Activated T-cell treated with anti-CD3 and anti-CD28 coated beads, Interleukin-2, amount 50 U/mL, for 24 hours (primary cell): ENCODE measurements at regions not wholly inside any gene's neighbourhood (a gene's known extent, or its start where the extent isn't known, plus 50 kb on each side); places are given as distances from the start of the nearest gene placed in this dataset.
"Not testable (repeated sequence)": the region's sequence is repeated elsewhere in the genome, so short reads cannot be mapped to it uniquely, and the experiment has no call there.

Experiments
- DNase-seq: peaks from one replicate; pipeline ENCODE4 v3.0.0-alpha.2; 2020
- H3K27ac Mint-ChIP-seq: 2 replicates; pipeline ENCODE4 v1.8.0; 2020; ENCODE audit warnings: mild to moderate bottlenecking, mixed read lengths
- H3K27me3 Mint-ChIP-seq: 2 replicates; pipeline ENCODE4 v1.8.0; 2020; ENCODE audit warnings: mixed read lengths
- H3K36me3 Mint-ChIP-seq: 2 replicates; pipeline ENCODE4 v1.8.0; 2020; ENCODE audit warnings: low read depth, mixed read lengths
- H3K4me1 Mint-ChIP-seq: 2 replicates; pipeline ENCODE4 v1.8.0; 2020; ENCODE audit warnings: low read depth, mixed read lengths
- H3K4me3 Mint-ChIP-seq: 2 replicates; pipeline ENCODE4 v1.8.0; 2020; ENCODE audit warnings: mild to moderate bottlenecking, moderate library complexity, mixed read lengths
- H3K9me3 Mint-ChIP-seq: 2 replicates; pipeline ENCODE4 v1.8.0; 2020; ENCODE audit warnings: mixed read lengths

GRCh38 chr21:22762463-22762862 is 1764.3 kb downstream of the NCAM2 start:
- no peak for DNase-seq
- no peaks in the 10 kb centered on the region for H3K36me3 Mint-ChIP-seq
- H3K9me3 Mint-ChIP-seq: peaks cover 2% of the 10 kb centered on the region
- H3K27ac Mint-ChIP-seq: no peak overlapping the region
- H3K4me1 Mint-ChIP-seq: peaks cover 1% of the 10 kb centered on the region
- no peaks in the 10 kb centered on the region for H3K27me3 Mint-ChIP-seq
- no peak overlapping the region for H3K4me3 Mint-ChIP-seq

- peaks cover 1% of the 10 kb centered on the region for H3K4me1 Mint-ChIP-seq
- no peak for DNase-seq
- H3K4me3 Mint-ChIP-seq: no peak overlapping the region
- H3K27ac Mint-ChIP-seq: no peak overlapping the region
- no peaks in the 10 kb centered on the region for H3K27me3 Mint-ChIP-seq
- no peaks in the 10 kb centered on the region for H3K36me3 Mint-ChIP-seq
- peaks cover 2% of the 10 kb centered on the region for H3K9me3 Mint-ChIP-seq
Observed at GRCh38 chr21:22763442-22763841, 1765.2 kb downstream of the NCAM2 start.

GRCh38 chr21:22764222-22764621 is 1766.0 kb downstream of the NCAM2 start:
- Mint-ChIP-seq H3K4me3 (no peak overlapping the region), H3K36me3 (no peaks in the 10 kb centered on the region), H3K27ac (no peak overlapping the region), H3K9me3 (peaks cover 2% of the 10 kb centered on the region), H3K27me3 (no peaks in the 10 kb centered on the region), H3K4me1 (no peaks in the 10 kb centered on the region)
- DNase-seq: no peak

GRCh38 chr21:22791376-22791775 is 1793.2 kb downstream of the NCAM2 start:
- Mint-ChIP-seq H3K36me3 (no peaks in the 10 kb centered on the region), H3K27ac (no peak overlapping the region), H3K4me3 (no peak overlapping the region), H3K27me3 (no peaks in the 10 kb centered on the region), H3K4me1 (no peaks in the 10 kb centered on the region), H3K9me3 (no peaks in the 10 kb centered on the region)
- no peak for DNase-seq

GRCh38 chr21:22791986-22792560 is 1793.9 kb downstream of the NCAM2 start:
- no peaks in the 10 kb centered on the region for H3K4me1 Mint-ChIP-seq
- no peak overlapping the region for H3K27ac Mint-ChIP-seq
- H3K4me3 Mint-ChIP-seq: no peak overlapping the region
- H3K9me3 Mint-ChIP-seq: no peaks in the 10 kb centered on the region
- H3K27me3 Mint-ChIP-seq: no peaks in the 10 kb centered on the region
- H3K36me3 Mint-ChIP-seq: no peaks in the 10 kb centered on the region
- no peak for DNase-seq

GRCh38 chr21:22795091-22795490 is 1796.9 kb downstream of the NCAM2 start:
- no peak for DNase-seq
- H3K36me3 Mint-ChIP-seq: no peaks in the 10 kb centered on the region
- no peaks in the 10 kb centered on the region for H3K4me1 Mint-ChIP-seq
- no peaks in the 10 kb centered on the region for H3K9me3 Mint-ChIP-seq
- no peaks in the 10 kb centered on the region for H3K27me3 Mint-ChIP-seq
- H3K27ac Mint-ChIP-seq: no peak overlapping the region
- no peak overlapping the region for H3K4me3 Mint-ChIP-seq

GRCh38 chr21:22795644-22796043 is 1797.4 kb downstream of the NCAM2 start:
- Mint-ChIP-seq H3K4me1 (no peaks in the 10 kb centered on the region), H3K9me3 (no peaks in the 10 kb centered on the region), H3K27ac (no peak overlapping the region), H3K4me3 (no peak overlapping the region), H3K27me3 (no peaks in the 10 kb centered on the region), H3K36me3 (no peaks in the 10 kb centered on the region)
- no peak for DNase-seq

GRCh38 chr21:22796147-22796546 is 1797.9 kb downstream of the NCAM2 start:
- no peak for DNase-seq
- H3K4me3 Mint-ChIP-seq: no peak overlapping the region
- H3K27me3 Mint-ChIP-seq: no peaks in the 10 kb centered on the region
- H3K9me3 Mint-ChIP-seq: no peaks in the 10 kb centered on the region
- no peaks in the 10 kb centered on the region for H3K4me1 Mint-ChIP-seq
- no peaks in the 10 kb centered on the region for H3K36me3 Mint-ChIP-seq
- H3K27ac Mint-ChIP-seq: no peak overlapping the region

GRCh38 chr21:22804151-22804550 is 1805.9 kb downstream of the NCAM2 start:
- no peaks in the 10 kb centered on the region for H3K9me3 Mint-ChIP-seq
- H3K4me3 Mint-ChIP-seq: no peak overlapping the region
- DNase-seq: no peak
- H3K36me3 Mint-ChIP-seq: no peaks in the 10 kb centered on the region
- H3K27ac Mint-ChIP-seq: no peak overlapping the region
- H3K4me1 Mint-ChIP-seq: no peaks in the 10 kb centered on the region
- no peaks in the 10 kb centered on the region for H3K27me3 Mint-ChIP-seq

GRCh38 chr21:22806278-22806677 is 1808.1 kb downstream of the NCAM2 start:
- no peaks in the 10 kb centered on the region for H3K27me3 Mint-ChIP-seq
- no peak overlapping the region for H3K27ac Mint-ChIP-seq
- H3K4me3 Mint-ChIP-seq: no peak overlapping the region
- no peak for DNase-seq
- H3K9me3 Mint-ChIP-seq: no peaks in the 10 kb centered on the region
- no peaks in the 10 kb centered on the region for H3K36me3 Mint-ChIP-seq
- H3K4me1 Mint-ChIP-seq: no peaks in the 10 kb centered on the region

GRCh38 chr21:22813201-22813600 is 1815.0 kb downstream of the NCAM2 start:
- no peaks in the 10 kb centered on the region for H3K36me3 Mint-ChIP-seq
- no peaks in the 10 kb centered on the region for H3K4me1 Mint-ChIP-seq
- H3K4me3 Mint-ChIP-seq: no peak overlapping the region
- no peak overlapping the region for H3K27ac Mint-ChIP-seq
- no peaks in the 10 kb centered on the region for H3K27me3 Mint-ChIP-seq
- no peaks in the 10 kb centered on the region for H3K9me3 Mint-ChIP-seq
- DNase-seq: no peak

GRCh38 chr21:22818681-22819485 is 1820.7 kb downstream of the NCAM2 start:
- not testable (repeated sequence) for H3K9me3 Mint-ChIP-seq, DNase-seq, H3K4me3 Mint-ChIP-seq, H3K4me1 Mint-ChIP-seq, H3K36me3 Mint-ChIP-seq, H3K27me3 Mint-ChIP-seq, H3K27ac Mint-ChIP-seq

- H3K4me1 Mint-ChIP-seq: no peaks in the 10 kb centered on the region
- no peak overlapping the region for H3K4me3 Mint-ChIP-seq
Observed at GRCh38 chr21:22827422-22827821, 1829.2 kb downstream of the NCAM2 start.

GRCh38 chr21:22842875-22843274 is 1844.7 kb downstream of the NCAM2 start:
- H3K4me3 Mint-ChIP-seq: no peak overlapping the region
- H3K4me1 Mint-ChIP-seq: no peaks in the 10 kb centered on the region
- no peaks in the 10 kb centered on the region for H3K27me3 Mint-ChIP-seq
- no peak overlapping the region for H3K27ac Mint-ChIP-seq
- DNase-seq: no peak
- peaks cover 2% of the 10 kb centered on the region for H3K9me3 Mint-ChIP-seq
- no peaks in the 10 kb centered on the region for H3K36me3 Mint-ChIP-seq

More at GRCh38 chr21:22827422-22827821, 1829.2 kb downstream of the NCAM2 start:
- no peak for DNase-seq
- no peaks in the 10 kb centered on the region for H3K36me3 Mint-ChIP-seq
- peaks cover 15% of the 10 kb centered on the region for H3K9me3 Mint-ChIP-seq
- H3K27ac Mint-ChIP-seq: no peak overlapping the region
- no peaks in the 10 kb centered on the region for H3K27me3 Mint-ChIP-seq

- DNase-seq: no peak
- Mint-ChIP-seq H3K27me3 (no peaks in the 10 kb centered on the region), H3K27ac (no peak overlapping the region), H3K4me1 (no peaks in the 10 kb centered on the region), H3K4me3 (no peak overlapping the region), H3K36me3 (no peaks in the 10 kb centered on the region), H3K9me3 (no peaks in the 10 kb centered on the region)
Observed at GRCh38 chr21:22855581-22855980, 1857.4 kb downstream of the NCAM2 start.
